ENCODE measurements at regions not wholly inside any gene's neighbourhood (a gene's known extent, or its start where the extent isn't known, plus 50 kb on each side); places are given as distances from the start of the nearest gene placed in this dataset.

DNA sequence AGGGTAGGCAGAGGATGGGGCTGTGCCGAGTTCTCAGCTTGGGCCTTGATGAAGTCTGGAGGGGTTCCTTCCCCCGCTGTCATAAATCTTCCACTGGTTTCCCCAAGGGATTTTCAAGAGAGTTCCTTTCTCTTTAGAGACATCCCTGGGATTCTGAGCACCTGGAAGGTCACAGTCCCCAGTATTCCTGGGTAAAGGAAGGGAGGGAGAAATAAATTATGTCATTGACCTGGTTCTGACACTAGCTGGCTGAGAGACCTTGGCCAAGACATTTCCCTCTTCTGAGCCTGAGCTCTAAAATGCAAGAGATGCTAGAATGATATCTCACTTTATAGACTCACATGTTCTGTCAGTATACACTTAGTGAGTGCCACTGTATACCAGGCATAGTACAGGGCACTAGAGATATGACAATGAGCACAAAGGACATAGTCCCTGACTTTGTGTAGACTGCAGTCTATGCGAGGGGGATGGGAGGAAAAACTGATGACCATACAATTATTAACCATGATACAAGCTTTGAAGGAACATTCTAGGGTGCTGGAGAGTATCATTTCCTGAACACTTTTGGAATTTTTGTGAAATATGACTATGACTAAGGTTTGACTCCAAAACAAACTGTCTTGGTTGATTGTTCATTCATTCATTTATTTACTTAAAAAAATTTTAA lies 165.8 kb upstream of the JUN start:
- TF ChIP-seq, protein P1, sequence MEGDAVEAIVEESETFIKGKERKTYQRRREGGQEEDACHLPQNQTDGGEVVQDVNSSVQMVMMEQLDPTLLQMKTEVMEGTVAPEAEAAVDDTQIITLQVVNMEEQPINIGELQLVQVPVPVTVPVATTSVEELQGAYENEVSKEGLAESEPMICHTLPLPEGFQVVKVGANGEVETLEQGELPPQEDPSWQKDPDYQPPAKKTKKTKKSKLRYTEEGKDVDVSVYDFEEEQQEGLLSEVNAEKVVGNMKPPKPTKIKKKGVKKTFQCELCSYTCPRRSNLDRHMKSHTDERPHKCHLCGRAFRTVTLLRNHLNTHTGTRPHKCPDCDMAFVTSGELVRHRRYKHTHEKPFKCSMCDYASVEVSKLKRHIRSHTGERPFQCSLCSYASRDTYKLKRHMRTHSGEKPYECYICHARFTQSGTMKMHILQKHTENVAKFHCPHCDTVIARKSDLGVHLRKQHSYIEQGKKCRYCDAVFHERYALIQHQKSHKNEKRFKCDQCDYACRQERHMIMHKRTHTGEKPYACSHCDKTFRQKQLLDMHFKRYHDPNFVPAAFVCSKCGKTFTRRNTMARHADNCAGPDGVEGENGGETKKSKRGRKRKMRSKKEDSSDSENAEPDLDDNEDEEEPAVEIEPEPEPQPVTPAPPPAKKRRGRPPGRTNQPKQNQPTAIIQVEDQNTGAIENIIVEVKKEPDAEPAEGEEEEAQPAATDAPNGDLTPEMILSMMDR (IDR thresholded peaks at IDR 0.05; ENCODE audit: insufficient read depth, low read length), result no peak
- TF ChIP-seq POLR2AphosphoS5 (IDR thresholded peaks at IDR 0.05; ENCODE audit: low read depth) (no peak), REST (IDR thresholded peaks at IDR 0.05; ENCODE audit: insufficient replicate concordance, low read depth) (no peak)

Data from HL-60 (cell line).